Duodenal mucosa (tissue), 2 donors: ENCODE measurements at regions not wholly inside any gene's neighbourhood (a gene's known extent, or its start where the extent isn't known, plus 50 kb on each side); places are given as distances from the start of the nearest gene placed in this dataset.
A peak's percentile ranks its signal among the peaks of the same experiment; 100 is the strongest.

Experiments used
- H3K27ac ChIP-seq: one replicate; pipeline ENCODE4 v1.7.0; 2013; ENCODE audit warnings: low read depth, low read length
- H3K27me3 ChIP-seq, 2 donors: one replicate each; pipeline ENCODE4 v1.7.0; 2013; ENCODE audit warnings: low read length in 2 of 2, control low read depth in 1 of 2; ENCODE audit not compliant: insufficient read depth in 2 of 2, control insufficient read depth in 1 of 2
- H3K36me3 ChIP-seq, 2 donors: one replicate each; pipeline ENCODE4 v1.7.0; 2013; ENCODE audit warnings: low read length in 2 of 2, control low read depth in 1 of 2; ENCODE audit not compliant: insufficient read depth in 2 of 2, control insufficient read depth in 1 of 2
- H3K4me1 ChIP-seq, 2 donors: one replicate each; pipeline ENCODE4 v1.7.0; 2013; ENCODE audit warnings: low read length in 2 of 2, control low read depth in 1 of 2; ENCODE audit not compliant: insufficient read depth in 2 of 2, control insufficient read depth in 1 of 2
- H3K4me3 ChIP-seq, 2 donors: one replicate each; pipeline ENCODE4 v1.7.0; 2013; ENCODE audit warnings: low read length in 2 of 2, low read depth in 1 of 2
- H3K9ac ChIP-seq, 2 donors: one replicate each; pipeline ENCODE4 v1.7.0; 2013; ENCODE audit warnings: low read length in 2 of 2, low read depth in 1 of 2
- H3K9me3 ChIP-seq, 2 donors: one replicate each; pipeline ENCODE4 v1.7.0; 2013; ENCODE audit warnings: low read length in 2 of 2, control low read depth in 1 of 2; ENCODE audit not compliant: control insufficient read depth in 1 of 2

- Histone ChIP-seq H3K9me3 (no peaks in the 10 kb centered on the region), H3K9ac (no peak overlapping the region), H3K27me3 (no peaks in the 10 kb centered on the region), H3K4me1 (no peaks in the 10 kb centered on the region), H3K4me3 (no peak overlapping the region), H3K27ac (no peak overlapping the region), H3K36me3 (no peaks in the 10 kb centered on the region)
Observed at GRCh38 chr5:52449516-52449915, 338.2 kb upstream of the ITGA1 start.

GRCh38 chr5:52452098-52452497 is 335.6 kb upstream of the ITGA1 start:
- H3K9ac ChIP-seq: no peak overlapping the region
- no peaks in the 10 kb centered on the region for H3K4me1 ChIP-seq
- no peak overlapping the region for H3K4me3 ChIP-seq
- no peaks in the 10 kb centered on the region for H3K9me3 ChIP-seq
- no peaks in the 10 kb centered on the region for H3K27me3 ChIP-seq
- H3K36me3 ChIP-seq: no peaks in the 10 kb centered on the region
- H3K27ac ChIP-seq: no peak overlapping the region

GRCh38 chr5:52453176-52453575 is 334.5 kb upstream of the ITGA1 start:
- Histone ChIP-seq H3K9me3 (no peaks in the 10 kb centered on the region), H3K36me3 (no peaks in the 10 kb centered on the region), H3K9ac (no peak overlapping the region), H3K4me1 (no peaks in the 10 kb centered on the region), H3K27me3 (no peaks in the 10 kb centered on the region), H3K27ac (no peak overlapping the region), H3K4me3 (no peak overlapping the region)

GRCh38 chr5:52455920-52456319 is 331.8 kb upstream of the ITGA1 start:
- no peaks in the 10 kb centered on the region for H3K27me3 ChIP-seq
- no peak overlapping the region for H3K27ac ChIP-seq
- no peak overlapping the region for H3K9ac ChIP-seq
- no peaks in the 10 kb centered on the region for H3K9me3 ChIP-seq
- H3K4me3 ChIP-seq: no peak overlapping the region
- no peaks in the 10 kb centered on the region for H3K36me3 ChIP-seq
- H3K4me1 ChIP-seq: no peaks in the 10 kb centered on the region

GRCh38 chr5:52457810-52458209 is 329.9 kb upstream of the ITGA1 start:
- Histone ChIP-seq H3K4me1 (no peaks in the 10 kb centered on the region), H3K27me3 (no peaks in the 10 kb centered on the region), H3K27ac (no peak overlapping the region), H3K9ac (no peak overlapping the region), H3K4me3 (no peak overlapping the region), H3K9me3 (no peaks in the 10 kb centered on the region), H3K36me3 (no peaks in the 10 kb centered on the region)

- no peaks in the 10 kb centered on the region for H3K9me3 ChIP-seq
- H3K4me1 ChIP-seq: peaks cover 9 to 11% of the 10 kb centered on the region in 2 donors
- no peaks in the 10 kb centered on the region for H3K36me3 ChIP-seq
- no peaks in the 10 kb centered on the region for H3K27me3 ChIP-seq
- H3K27ac ChIP-seq: no peak overlapping the region
- no peak overlapping the region for H3K9ac ChIP-seq
- no peak overlapping the region for H3K4me3 ChIP-seq
Observed at GRCh38 chr5:52466113-52466512, 321.6 kb upstream of the ITGA1 start.

DNA sequence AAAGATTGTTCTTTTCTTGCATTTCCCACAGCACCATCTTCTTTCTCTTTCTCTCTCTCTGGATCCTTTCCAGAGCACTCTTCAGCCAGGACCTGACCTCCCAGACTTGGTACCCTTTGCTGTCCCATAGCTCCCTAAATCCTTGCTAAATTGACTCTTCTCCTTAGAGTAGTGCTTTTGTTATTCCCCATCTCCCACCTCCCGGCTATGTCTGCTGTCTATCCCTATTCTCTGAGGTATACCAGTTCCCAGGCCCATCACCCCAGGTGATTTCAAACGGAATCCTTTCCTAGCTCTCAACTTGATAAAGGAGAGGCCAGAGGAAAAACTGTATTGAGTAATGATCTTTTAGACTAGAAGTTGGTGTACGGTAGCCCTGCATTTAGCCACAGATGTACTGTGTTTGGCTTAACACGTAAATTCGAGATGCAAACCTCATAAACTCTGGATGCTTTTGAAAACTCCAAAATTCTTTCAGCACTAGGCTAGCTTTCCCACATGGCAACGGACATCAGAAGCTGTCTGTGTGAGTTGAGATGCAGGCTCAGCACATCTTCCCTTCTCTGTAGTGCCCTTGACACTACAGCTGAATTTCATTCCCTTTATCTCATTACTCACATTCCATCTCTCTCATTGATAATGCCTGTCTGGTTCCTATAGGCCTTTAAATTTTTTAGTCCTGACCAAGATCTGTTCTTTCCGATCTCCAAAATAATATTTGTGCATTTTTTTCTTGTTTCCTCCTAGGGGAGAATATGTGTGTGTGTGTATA is 320.8 kb upstream of the ITGA1 start:
- H3K4me1 ChIP-seq: peaks cover 9 to 11% of the 10 kb centered on the region in 2 donors
- no peaks in the 10 kb centered on the region for H3K9me3 ChIP-seq
- no peak overlapping the region for H3K27ac ChIP-seq
- no peak overlapping the region for H3K9ac ChIP-seq
- H3K36me3 ChIP-seq: no peaks in the 10 kb centered on the region
- no peak overlapping the region for H3K4me3 ChIP-seq
- no peaks in the 10 kb centered on the region for H3K27me3 ChIP-seq

- H3K27ac ChIP-seq: no peak overlapping the region
- no peak overlapping the region for H3K9ac ChIP-seq
- no peaks in the 10 kb centered on the region for H3K36me3 ChIP-seq
- H3K4me1 ChIP-seq: peaks cover 9 to 11% of the 10 kb centered on the region in 2 donors
- H3K27me3 ChIP-seq: no peaks in the 10 kb centered on the region
- H3K9me3 ChIP-seq: no peaks in the 10 kb centered on the region
- peak overlapping the region in 1 of 2 donors; percentile 25 for H3K4me3 ChIP-seq
Observed at GRCh38 chr5:52468976-52469375, 318.7 kb upstream of the ITGA1 start.

DNA sequence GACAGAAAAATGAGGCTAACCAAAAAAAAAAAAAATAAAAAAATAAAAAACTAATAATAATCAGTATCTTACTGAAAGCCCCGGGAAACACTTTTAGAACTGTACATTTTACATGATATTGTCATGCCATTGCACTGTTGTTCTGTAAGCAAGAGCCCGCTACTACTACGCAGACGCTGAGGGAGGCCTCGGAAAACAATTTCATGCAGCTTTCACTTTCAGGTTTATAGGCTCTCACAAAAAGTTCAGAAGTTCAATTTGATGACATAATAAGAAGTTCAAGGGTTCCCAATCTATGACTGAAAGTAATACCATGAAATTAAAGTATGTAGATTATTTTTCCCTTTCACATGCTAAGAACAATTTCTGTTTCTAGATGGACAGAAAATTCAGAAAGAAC is 318.3 kb upstream of the ITGA1 start:
- Histone ChIP-seq H3K36me3 (no peaks in the 10 kb centered on the region), H3K27ac (no peak overlapping the region), H3K9me3 (no peaks in the 10 kb centered on the region), H3K4me3 (peak overlapping the region in 1 of 2 donors; percentile 33), H3K9ac (no peak overlapping the region), H3K4me1 (peaks cover 9 to 11% of the 10 kb centered on the region in 2 donors), H3K27me3 (no peaks in the 10 kb centered on the region)

DNA sequence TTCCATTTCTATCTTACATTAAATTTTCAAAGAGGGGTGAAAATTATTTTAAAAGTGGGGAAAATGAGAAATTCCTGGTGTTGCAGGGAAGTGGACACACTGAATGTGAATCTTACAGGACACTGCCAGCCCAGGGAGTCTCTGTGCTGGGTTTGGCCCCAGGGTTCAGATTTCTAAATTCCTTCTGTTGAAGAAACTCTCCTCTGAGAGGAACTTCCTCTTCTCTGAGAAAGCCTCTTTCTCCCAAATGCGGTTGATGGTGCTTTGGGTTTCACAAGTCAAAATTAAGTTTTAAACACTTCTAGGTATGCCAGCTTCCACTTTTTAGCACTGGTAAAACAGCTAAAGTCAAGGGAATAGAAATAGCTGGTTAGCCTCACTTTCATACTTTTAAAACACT is 317.9 kb upstream of the ITGA1 start:
- peaks cover 9 to 11% of the 10 kb centered on the region in 2 donors for H3K4me1 ChIP-seq
- no peak overlapping the region for H3K9ac ChIP-seq
- H3K36me3 ChIP-seq: no peaks in the 10 kb centered on the region
- H3K4me3 ChIP-seq: peak overlapping the region in 1 of 2 donors; percentile 33
- H3K27ac ChIP-seq: no peak overlapping the region
- H3K27me3 ChIP-seq: no peaks in the 10 kb centered on the region
- no peaks in the 10 kb centered on the region for H3K9me3 ChIP-seq
